ENCODE measurements at regions not wholly inside any gene's neighbourhood (a gene's known extent, or its start where the extent isn't known, plus 50 kb on each side); places are given as distances from the start of the nearest gene placed in this dataset.
"Not testable (repeated sequence)": the region's sequence is repeated elsewhere in the genome, so short reads cannot be mapped to it uniquely, and the experiment has no call there.

DNA sequence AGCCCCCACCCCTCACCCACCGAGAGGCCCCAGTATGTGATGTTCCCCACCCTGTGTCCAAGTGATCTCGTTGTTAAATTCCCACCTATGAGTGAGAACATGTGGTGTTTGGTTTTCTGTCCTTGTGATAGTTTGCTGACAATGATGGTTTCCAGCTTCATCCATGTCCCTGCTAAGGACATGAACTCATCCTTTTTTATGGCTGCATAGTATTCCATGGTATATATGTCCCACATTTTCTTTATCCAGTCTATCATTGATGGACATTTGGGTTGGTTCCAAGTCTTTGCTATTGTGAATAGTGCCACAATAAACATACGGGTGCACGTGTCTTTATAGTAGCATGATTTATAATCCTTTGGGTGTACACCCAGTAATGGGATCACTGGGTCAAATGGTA lies 79.2 kb downstream of the PXDC1 start:
- H3K27me3 ChIP-seq (ENCODE audit: insufficient read depth, low read length, poor library complexity, severe bottlenecking); H3K4me1 ChIP-seq (ENCODE audit: insufficient read depth, low read length); CTCF ChIA-PET; H3K27ac Mint-ChIP-seq; H3K9me3 ChIP-seq (ENCODE audit: low read length); H3K27ac ChIP-seq (ENCODE audit: low read depth, low read length); H3K4me1 Mint-ChIP-seq; H3K4me3 ChIP-seq (ENCODE audit: low read length); DNase-seq; H3K4me3 Mint-ChIP-seq; POLR2A ChIA-PET; H3K36me3 ChIP-seq (ENCODE audit: insufficient read depth, low read length); H3K36me3 Mint-ChIP-seq: not testable (repeated sequence)
- peaks cover 5 to 14% (median 9%) of the 10 kb centered on the region in 5 donors for H3K9me3 Mint-ChIP-seq
- peaks cover 5 to 14% of the 10 kb centered on the region in 2 donors for H3K27me3 Mint-ChIP-seq

DNA sequence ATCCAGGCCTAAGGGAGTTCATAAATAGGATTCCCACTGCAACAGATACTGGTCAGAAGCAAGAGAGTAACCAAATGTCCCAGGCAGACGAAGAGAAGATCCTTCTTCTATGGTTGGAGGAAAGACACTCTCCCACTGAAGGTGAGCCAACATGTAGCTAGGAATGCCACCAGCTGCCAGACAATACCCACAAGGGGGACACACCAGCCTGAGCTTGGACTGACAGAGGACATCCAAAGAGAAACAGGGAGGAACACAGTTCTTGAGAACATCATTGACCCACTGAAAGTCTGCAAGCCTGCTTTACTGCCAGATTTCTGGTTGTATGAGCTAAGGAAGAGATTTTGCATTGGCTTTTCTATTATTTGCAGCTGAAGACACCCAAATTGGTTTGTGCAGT lies 80.1 kb downstream of the PXDC1 start:
- no peaks in the 10 kb centered on the region for H3K36me3 Mint-ChIP-seq
- H3K4me3 ChIP-seq (ENCODE audit: low read length): no peak overlapping the region
- H3K27ac ChIP-seq (ENCODE audit: low read depth, low read length): no peak overlapping the region
- peaks cover 3 to 14% (median 9%) of the 10 kb centered on the region in 5 donors for H3K9me3 Mint-ChIP-seq
- ChIA-PET CTCF (interaction anchor here (0.5 kb wide), 1 partner anchor 262 kb away, joined by 3 read pairs; no protein-coding TSS in a partner anchor), POLR2A (no interaction called here)
- no peaks in the 10 kb centered on the region for H3K27me3 ChIP-seq (ENCODE audit: insufficient read depth, low read length, poor library complexity, severe bottlenecking)
- DNase-seq: no peak
- no peak overlapping the region for H3K4me3 Mint-ChIP-seq
- no peaks in the 10 kb centered on the region for H3K4me1 Mint-ChIP-seq
- H3K4me1 ChIP-seq (ENCODE audit: insufficient read depth, low read length): no peaks in the 10 kb centered on the region
- H3K27ac Mint-ChIP-seq: no peak overlapping the region
- H3K27me3 Mint-ChIP-seq: peaks cover 6 to 11% of the 10 kb centered on the region in 2 donors
- no peaks in the 10 kb centered on the region for H3K9me3 ChIP-seq (ENCODE audit: low read length)
- H3K36me3 ChIP-seq (ENCODE audit: insufficient read depth, low read length): no peaks in the 10 kb centered on the region

DNA sequence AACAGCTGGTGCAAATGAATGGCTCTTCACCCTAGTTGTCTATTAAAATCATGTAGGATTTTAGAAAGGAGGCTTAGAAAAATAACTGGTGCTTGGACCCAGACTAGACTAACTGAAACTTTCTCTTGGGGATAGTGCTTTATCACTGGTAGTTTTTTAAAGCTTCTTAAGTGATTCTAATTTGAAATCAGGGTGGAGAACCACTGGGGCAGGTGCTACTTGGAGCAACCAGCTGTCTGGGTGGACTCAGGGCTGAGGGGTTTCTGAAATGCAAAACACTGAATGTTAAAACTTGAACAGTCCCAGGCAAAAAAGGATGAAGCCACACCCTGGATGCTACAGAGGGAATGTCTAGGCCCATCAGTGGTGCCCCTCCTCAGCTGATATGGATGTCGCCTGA lies 81.2 kb downstream of the PXDC1 start:
- Mint-ChIP-seq H3K27ac (no peak overlapping the region), H3K27me3 (peaks cover 3 to 14% of the 10 kb centered on the region in 2 donors), H3K36me3 (no peaks in the 10 kb centered on the region), H3K4me3 (no peak overlapping the region), H3K9me3 (peaks cover 3 to 14% (median 9%) of the 10 kb centered on the region in 5 donors), H3K4me1 (no peaks in the 10 kb centered on the region)
- Histone ChIP-seq H3K9me3 (ENCODE audit: low read length) (no peaks in the 10 kb centered on the region), H3K4me1 (ENCODE audit: insufficient read depth, low read length) (no peaks in the 10 kb centered on the region), H3K27ac (ENCODE audit: low read depth, low read length) (no peak overlapping the region), H3K36me3 (ENCODE audit: insufficient read depth, low read length) (no peaks in the 10 kb centered on the region), H3K4me3 (ENCODE audit: low read length) (no peak overlapping the region), H3K27me3 (ENCODE audit: insufficient read depth, low read length, poor library complexity, severe bottlenecking) (no peaks in the 10 kb centered on the region)
- ChIA-PET POLR2A (no interaction called here), CTCF (no interaction called here)
- no peak for DNase-seq

DNA sequence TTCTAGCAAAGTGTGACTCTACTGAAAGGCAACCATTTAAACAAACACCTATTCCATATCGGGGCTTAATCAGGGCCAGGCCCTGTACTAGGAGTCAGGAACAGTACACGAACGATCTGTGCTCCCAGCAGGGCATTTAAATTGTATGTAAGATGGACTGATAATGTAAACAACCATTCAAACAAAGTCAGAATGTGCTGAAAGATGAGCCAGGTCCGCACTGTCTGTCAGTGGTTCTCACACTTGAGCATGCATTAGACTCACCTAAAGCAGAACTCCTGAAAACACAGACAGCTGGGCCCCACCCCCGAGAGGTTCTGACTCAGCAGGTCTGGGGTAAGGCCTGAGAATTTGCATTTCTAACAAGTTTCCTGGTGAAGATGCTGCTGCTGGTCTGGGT lies 81.6 kb downstream of the PXDC1 start:
- Histone ChIP-seq H3K9me3 (ENCODE audit: low read length) (no peaks in the 10 kb centered on the region), H3K4me3 (ENCODE audit: low read length) (no peak overlapping the region), H3K4me1 (ENCODE audit: insufficient read depth, low read length) (no peaks in the 10 kb centered on the region), H3K27me3 (ENCODE audit: insufficient read depth, low read length, poor library complexity, severe bottlenecking) (no peaks in the 10 kb centered on the region), H3K27ac (ENCODE audit: low read depth, low read length) (no peak overlapping the region), H3K36me3 (ENCODE audit: insufficient read depth, low read length) (no peaks in the 10 kb centered on the region)
- H3K4me3 Mint-ChIP-seq: no peak overlapping the region
- H3K9me3 Mint-ChIP-seq: peaks cover 3 to 14% (median 9%) of the 10 kb centered on the region in 5 donors
- CTCF ChIA-PET: no interaction called here
- POLR2A ChIA-PET: no interaction called here
- peaks cover 7 to 12% of the 10 kb centered on the region in 2 donors for H3K27me3 Mint-ChIP-seq
- H3K36me3 Mint-ChIP-seq: no peaks in the 10 kb centered on the region
- no peak overlapping the region for H3K27ac Mint-ChIP-seq
- H3K4me1 Mint-ChIP-seq: no peaks in the 10 kb centered on the region
- DNase-seq: no peak

DNA sequence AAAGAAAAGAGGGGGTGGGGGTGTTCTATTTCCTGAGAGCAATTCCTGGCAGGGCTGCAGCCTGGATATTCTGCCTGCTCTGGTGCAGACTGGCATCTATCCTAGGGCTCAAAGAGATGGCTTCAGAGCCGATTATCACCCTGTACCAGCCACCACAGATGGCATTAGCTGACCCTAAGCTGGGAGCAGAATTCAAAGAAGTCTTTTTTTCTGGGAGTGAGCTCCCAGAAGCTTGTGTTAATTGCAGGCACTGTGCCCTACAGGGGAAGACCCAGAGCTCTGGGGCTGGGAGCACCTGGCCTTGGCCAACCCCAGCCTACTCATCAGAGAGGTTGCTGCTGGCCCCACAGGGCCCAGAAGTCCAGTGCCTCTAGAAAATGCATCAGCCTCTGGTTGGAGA lies 85.9 kb downstream of the PXDC1 start:
- POLR2A ChIA-PET: no interaction called here

DNA sequence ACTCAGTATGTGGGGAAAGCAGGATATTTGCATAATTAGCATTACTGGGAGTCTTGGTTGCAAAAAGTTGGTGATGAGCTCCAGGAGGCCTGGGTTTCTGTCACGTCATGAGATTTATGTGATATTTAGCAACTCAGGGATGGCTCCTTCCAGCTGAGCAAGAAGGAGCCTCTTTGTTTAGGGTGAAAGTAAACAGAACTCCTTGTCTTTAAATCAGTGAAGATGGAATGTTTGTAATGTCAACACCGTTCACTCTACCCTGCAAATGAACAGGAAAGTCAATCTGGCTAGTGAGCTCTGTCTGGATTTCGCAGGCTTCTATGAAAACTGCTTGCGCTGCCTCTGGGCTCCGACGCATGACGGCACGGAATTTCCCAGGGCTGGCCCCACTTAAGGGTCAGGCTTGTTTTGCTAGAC lies 86.9 kb downstream of the PXDC1 start:
- Mint-ChIP-seq H3K27ac (no peak overlapping the region), H3K27me3 (peaks cover 13 to 20% of the 10 kb centered on the region in 2 donors), H3K4me3 (no peak overlapping the region), H3K36me3 (no peaks in the 10 kb centered on the region), H3K4me1 (no peaks in the 10 kb centered on the region), H3K9me3 (peaks cover 0 to 7% (median 7%) of the 10 kb centered on the region in 5 donors)
- no peak overlapping the region for H3K27ac ChIP-seq (ENCODE audit: low read depth, low read length)
- H3K27me3 ChIP-seq (ENCODE audit: insufficient read depth, low read length, poor library complexity, severe bottlenecking): no peaks in the 10 kb centered on the region
- ChIA-PET CTCF (no interaction called here), POLR2A (no interaction called here)
- no peaks in the 10 kb centered on the region for H3K36me3 ChIP-seq (ENCODE audit: insufficient read depth, low read length)
- H3K4me1 ChIP-seq (ENCODE audit: insufficient read depth, low read length): no peaks in the 10 kb centered on the region
- no peak overlapping the region for H3K4me3 ChIP-seq (ENCODE audit: low read length)
- DNase-seq: no peak
- H3K9me3 ChIP-seq (ENCODE audit: low read length): no peaks in the 10 kb centered on the region

More for the DNA sequence above, 85.9 kb downstream of the PXDC1 start:
- no peak overlapping the region for H3K27ac Mint-ChIP-seq
- DNase-seq: no peak
- H3K36me3 Mint-ChIP-seq: no peaks in the 10 kb centered on the region
- H3K4me1 Mint-ChIP-seq: no peaks in the 10 kb centered on the region
- no peak overlapping the region for H3K4me3 Mint-ChIP-seq
- Histone ChIP-seq H3K9me3 (ENCODE audit: low read length) (no peaks in the 10 kb centered on the region), H3K27ac (ENCODE audit: low read depth, low read length) (no peak overlapping the region), H3K4me1 (ENCODE audit: insufficient read depth, low read length) (no peaks in the 10 kb centered on the region), H3K27me3 (ENCODE audit: insufficient read depth, low read length, poor library complexity, severe bottlenecking) (no peaks in the 10 kb centered on the region), H3K4me3 (ENCODE audit: low read length) (no peak overlapping the region), H3K36me3 (ENCODE audit: insufficient read depth, low read length) (no peaks in the 10 kb centered on the region)
- CTCF ChIA-PET: no interaction called here
- peaks cover 0 to 7% (median 7%) of the 10 kb centered on the region in 5 donors for H3K9me3 Mint-ChIP-seq
- H3K27me3 Mint-ChIP-seq: peaks cover 13 to 20% of the 10 kb centered on the region in 2 donors

DNA sequence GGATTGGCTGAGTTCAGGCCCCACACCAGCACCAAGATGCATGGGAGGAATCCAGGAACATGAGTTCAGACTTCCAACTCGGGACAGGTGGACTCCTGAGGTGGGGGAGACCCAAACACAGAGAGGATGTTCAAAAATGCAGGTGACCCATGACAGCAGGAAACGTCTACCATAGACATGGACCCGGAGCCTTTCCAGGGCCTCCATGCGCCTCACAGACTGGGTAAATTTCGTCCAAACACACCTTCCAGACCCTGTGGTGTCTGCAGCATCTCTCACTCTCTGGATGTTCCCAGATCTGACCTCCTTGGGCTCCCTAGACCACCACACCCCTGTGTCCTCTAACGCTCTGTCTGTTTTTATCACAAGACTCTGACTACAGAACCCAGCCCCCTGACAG lies 87.7 kb downstream of the PXDC1 start:
- Mint-ChIP-seq H3K27ac (no peak overlapping the region), H3K4me3 (no peak overlapping the region), H3K9me3 (peaks cover 0 to 2% (median 1%) of the 10 kb centered on the region in 5 donors), H3K36me3 (no peaks in the 10 kb centered on the region), H3K4me1 (no peaks in the 10 kb centered on the region), H3K27me3 (peaks cover 13 to 20% of the 10 kb centered on the region in 2 donors)
- DNase-seq: no peak
- H3K9me3 ChIP-seq (ENCODE audit: low read length): no peaks in the 10 kb centered on the region
- POLR2A ChIA-PET: no interaction called here
- H3K4me3 ChIP-seq (ENCODE audit: low read length): no peak overlapping the region
- H3K27me3 ChIP-seq (ENCODE audit: insufficient read depth, low read length, poor library complexity, severe bottlenecking): no peaks in the 10 kb centered on the region
- no peaks in the 10 kb centered on the region for H3K4me1 ChIP-seq (ENCODE audit: insufficient read depth, low read length)
- no peaks in the 10 kb centered on the region for H3K36me3 ChIP-seq (ENCODE audit: insufficient read depth, low read length)
- no peak overlapping the region for H3K27ac ChIP-seq (ENCODE audit: low read depth, low read length)
- CTCF ChIA-PET: no interaction called here

DNA sequence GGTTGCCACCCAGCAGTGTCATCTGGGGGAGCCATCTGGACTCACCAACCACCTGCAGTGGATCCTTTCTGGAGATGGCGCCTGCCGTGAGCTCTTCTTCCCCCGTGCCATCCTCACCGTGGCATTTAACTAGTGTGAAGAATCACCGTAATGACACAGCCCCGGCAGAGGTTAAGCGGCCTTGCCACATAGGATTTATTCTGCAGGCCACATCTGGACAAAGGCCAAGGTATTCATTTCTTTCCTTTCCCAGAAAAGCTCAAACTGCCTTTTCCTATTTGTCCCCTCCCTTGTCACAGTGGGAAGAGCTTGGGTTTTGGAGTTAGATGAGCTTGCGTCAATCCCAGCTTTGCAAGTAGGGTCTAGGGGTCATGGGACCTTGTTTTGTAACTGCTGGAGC lies 88.4 kb downstream of the PXDC1 start:
- H3K27ac Mint-ChIP-seq: no peak overlapping the region
- no peaks in the 10 kb centered on the region for H3K27me3 ChIP-seq (ENCODE audit: insufficient read depth, low read length, poor library complexity, severe bottlenecking)
- H3K4me1 Mint-ChIP-seq: no peaks in the 10 kb centered on the region
- no peak overlapping the region for H3K4me3 ChIP-seq (ENCODE audit: low read length)
- peaks cover 13 to 22% of the 10 kb centered on the region in 2 donors for H3K27me3 Mint-ChIP-seq
- no peaks in the 10 kb centered on the region for H3K9me3 ChIP-seq (ENCODE audit: low read length)
- H3K27ac ChIP-seq (ENCODE audit: low read depth, low read length): no peak overlapping the region
- H3K4me3 Mint-ChIP-seq: no peak overlapping the region
- no peaks in the 10 kb centered on the region for H3K36me3 ChIP-seq (ENCODE audit: insufficient read depth, low read length)
- ChIA-PET CTCF (no interaction called here), POLR2A (no interaction called here)
- H3K9me3 Mint-ChIP-seq: no peaks in the 10 kb centered on the region
- no peaks in the 10 kb centered on the region for H3K4me1 ChIP-seq (ENCODE audit: insufficient read depth, low read length)
- no peaks in the 10 kb centered on the region for H3K36me3 Mint-ChIP-seq
- no peak for DNase-seq

DNA sequence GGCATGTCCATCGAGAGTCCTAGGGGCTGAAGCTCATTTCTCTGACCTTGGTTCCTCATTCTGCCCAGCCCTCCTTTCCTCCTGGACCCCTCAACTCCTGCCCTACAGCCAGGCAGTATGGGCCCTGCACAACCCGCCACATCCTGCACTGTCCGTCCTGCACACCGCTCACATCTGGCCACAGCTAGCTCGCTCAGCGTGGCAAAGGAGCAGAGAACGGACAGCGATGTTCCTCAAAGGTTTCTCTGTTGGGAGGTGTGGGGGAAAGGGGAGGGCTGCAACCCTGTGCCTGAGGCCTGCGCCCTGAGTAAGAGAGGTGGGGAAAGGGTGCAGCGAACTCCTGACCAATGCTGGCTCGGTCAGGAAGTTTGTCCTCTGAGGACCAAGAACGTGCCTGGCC lies 90.1 kb downstream of the PXDC1 start:
- Mint-ChIP-seq H3K27ac (no peak overlapping the region), H3K4me3 (no peak overlapping the region), H3K9me3 (no peaks in the 10 kb centered on the region), H3K36me3 (no peaks in the 10 kb centered on the region), H3K4me1 (no peaks in the 10 kb centered on the region), H3K27me3 (peaks cover 13 to 28% of the 10 kb centered on the region in 2 donors)
- ChIA-PET POLR2A (no interaction called here), CTCF (no interaction called here)
- no peak overlapping the region for H3K27ac ChIP-seq (ENCODE audit: low read depth, low read length)
- H3K27me3 ChIP-seq (ENCODE audit: insufficient read depth, low read length, poor library complexity, severe bottlenecking): no peaks in the 10 kb centered on the region
- H3K36me3 ChIP-seq (ENCODE audit: insufficient read depth, low read length): no peaks in the 10 kb centered on the region
- H3K9me3 ChIP-seq (ENCODE audit: low read length): no peaks in the 10 kb centered on the region
- no peaks in the 10 kb centered on the region for H3K4me1 ChIP-seq (ENCODE audit: insufficient read depth, low read length)
- DNase-seq: no peak
- no peak overlapping the region for H3K4me3 ChIP-seq (ENCODE audit: low read length)
